Esophagus squamous epithelium (tissue), 4 donors: ENCODE measurements at regions not wholly inside any gene's neighbourhood (a gene's known extent, or its start where the extent isn't known, plus 50 kb on each side); places are given as distances from the start of the nearest gene placed in this dataset.

ENCODE experiments used
- CTCF ChIP-seq, 6 experiments: fragments of 450-650 bp in 4 of 6; fragments of 200-600 bp in 2 of 6; sonication (generic) in 2 of 6; IDR thresholded peaks; one replicate each; pipeline ENCODE4 v1.5.1; 2016 to 2019; ENCODE audit warnings: antibody characterized with exemption in 6 of 6, mild to moderate bottlenecking in 4 of 6, moderate library complexity in 4 of 6
- POLR2A ChIP-seq, 4 donors: fragments of 450-650 bp; IDR thresholded peaks; one replicate each; pipeline ENCODE4 v1.6.1; 2017; ENCODE audit warnings: antibody characterized with exemption in 4 of 4, mild to moderate bottlenecking in 4 of 4, moderate library complexity in 3 of 4

- TF ChIP-seq CTCF (IDR thresholded peaks at IDR 0.05) (no peak), POLR2A (IDR thresholded peaks at IDR 0.05) (no peak)
These were observed 1273.9 kb downstream of the OTOL1 start for GRCh38 chr3:162770551-162770950.
